ENCODE measurements at regions not wholly inside any gene's neighbourhood (a gene's known extent, or its start where the extent isn't known, plus 50 kb on each side); places are given as distances from the start of the nearest gene placed in this dataset.

DNA sequence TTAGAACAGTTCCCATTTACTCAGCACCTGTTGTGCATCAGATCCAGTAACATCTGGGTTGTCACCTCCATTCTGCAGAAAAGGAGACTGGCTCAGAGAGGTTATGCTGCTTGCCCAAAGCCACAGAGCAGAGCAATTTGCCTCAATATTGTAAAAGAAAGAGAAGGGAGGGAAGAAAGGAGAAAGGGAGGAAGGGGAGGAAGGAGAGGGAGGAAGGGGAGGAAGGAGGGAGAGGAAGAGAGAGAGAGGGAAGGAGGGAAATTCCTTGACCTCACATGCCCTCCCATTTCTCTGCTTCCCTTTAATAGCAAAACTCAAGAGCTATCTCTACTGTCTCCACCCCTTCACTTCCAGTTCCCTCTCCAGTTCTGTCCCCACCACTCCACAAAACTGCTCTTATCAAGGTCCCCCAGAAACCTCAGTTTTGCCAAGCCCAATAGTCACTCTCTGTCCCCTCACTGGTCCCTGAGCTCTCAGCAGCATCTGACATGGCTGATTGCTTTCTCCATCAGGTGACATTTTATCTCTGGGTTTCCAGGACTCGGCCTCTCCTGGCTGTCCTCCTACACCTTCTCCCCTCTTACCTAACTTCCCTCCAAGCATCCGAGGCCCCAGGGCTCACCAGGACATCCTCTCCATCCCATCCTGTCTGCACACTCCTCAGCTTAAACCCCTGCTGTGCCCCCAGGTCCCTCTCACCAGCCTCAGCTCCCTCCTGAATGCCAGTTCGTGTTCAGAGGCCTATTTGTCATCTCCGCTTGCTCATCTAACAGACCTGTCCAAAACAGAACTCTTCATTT, 104.7 kb upstream of the LINGO1 start:
- Histone ChIP-seq H3K4me1 (replicated peaks in 1 of 2) (peaks cover 15 to 21% of the 10 kb centered on the region in 2 donors), H3K4me3 (no peak overlapping the region), H3K27ac (no peak overlapping the region)
- ATAC-seq (replicated peaks in 6 of 8) = no peak
- in situ Hi-C loops (cut with MboI; ENCODE audit: low pct_unique_long_range_greater_than_20kb in 2 of 9, low sequenced_read_pairs in 9 of 9, unreplicated experiment in 9 of 9) = no loop called here
- 16 to 80% (median 50%) methylated on average over 1 to 4 of the region's 4 CpGs; no CpG with 5 or more reads in 3 of the 10 experiments for WGBS, 10 experiments

DNA sequence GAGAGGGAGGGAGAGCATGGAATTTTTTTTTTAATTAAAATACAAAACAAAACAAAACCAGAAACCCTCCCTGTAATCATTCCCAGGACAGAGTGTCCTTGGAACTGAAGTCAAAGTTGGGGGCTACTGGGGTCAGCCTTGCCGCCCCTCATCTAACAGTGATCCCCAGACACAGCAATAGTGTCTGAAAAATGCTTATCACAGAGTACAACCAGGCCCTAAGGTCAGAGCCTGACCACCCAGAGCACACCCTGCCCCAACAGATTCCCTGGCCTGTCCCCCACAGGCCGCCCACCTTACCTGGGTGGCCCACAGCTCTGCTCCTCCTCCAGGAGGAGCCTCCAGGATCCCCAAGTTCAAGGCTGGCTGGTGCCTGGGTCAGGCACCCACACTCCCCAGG, 101.6 kb upstream of the LINGO1 start:
- no peak overlapping the region for H3K27ac ChIP-seq
- WGBS, 10 experiments = 100% methylated on average over 1 of the region's 2 CpGs; no CpG with 5 or more reads in 9 of the 10 experiments
- no peak for ATAC-seq (replicated peaks in 6 of 8)
- in situ Hi-C loops (cut with MboI; ENCODE audit: low pct_unique_long_range_greater_than_20kb in 2 of 9, low sequenced_read_pairs in 9 of 9, unreplicated experiment in 9 of 9) = no loop called here
- no peak overlapping the region for H3K4me3 ChIP-seq
- peaks cover 11 to 15% of the 10 kb centered on the region in 2 donors for H3K4me1 ChIP-seq (replicated peaks in 1 of 2)

DNA sequence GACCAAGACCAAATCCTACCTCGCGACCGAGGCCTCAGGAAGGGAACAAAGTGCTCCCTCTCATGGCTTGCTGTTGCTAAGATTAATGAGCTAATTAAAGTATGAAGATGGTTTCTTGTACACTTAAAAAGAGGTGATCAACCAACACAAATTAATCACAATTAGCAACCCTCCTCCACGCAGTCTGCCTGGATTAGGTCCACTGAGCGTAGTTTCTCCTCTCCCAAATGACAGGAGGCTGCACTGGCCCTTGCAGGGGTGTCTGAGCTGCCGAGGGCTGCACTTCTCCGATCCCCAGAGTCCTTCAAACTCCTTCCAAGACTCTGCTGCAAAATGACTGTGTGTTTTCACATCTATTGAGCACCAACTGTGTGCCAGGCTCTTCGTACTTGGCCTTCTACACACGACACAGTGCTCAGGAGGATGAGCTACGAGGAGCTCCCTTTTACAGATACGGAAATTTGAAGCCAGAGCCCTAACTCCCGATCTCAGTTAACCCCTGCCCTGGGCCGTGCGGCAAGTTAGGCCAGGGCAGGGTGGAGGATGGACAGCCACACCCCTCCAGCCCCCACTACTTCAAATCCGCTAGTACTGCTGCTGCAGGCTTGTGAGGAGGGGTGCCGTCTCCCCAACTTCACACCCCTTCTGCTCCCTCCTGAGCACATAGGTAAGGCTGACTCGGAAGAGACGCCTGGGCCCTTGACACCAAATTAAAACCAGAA, 101.0 kb upstream of the LINGO1 start:
- Histone ChIP-seq H3K27ac (no peak overlapping the region), H3K4me3 (no peak overlapping the region), H3K4me1 (replicated peaks in 1 of 2) (peaks cover 6 to 9% of the 10 kb centered on the region in 2 donors)
- in situ Hi-C loops (cut with MboI; ENCODE audit: low pct_unique_long_range_greater_than_20kb in 2 of 9, low sequenced_read_pairs in 9 of 9, unreplicated experiment in 9 of 9) = no loop called here
- ATAC-seq (replicated peaks in 6 of 8) = no peak
- WGBS, 10 experiments = 30 to 93% (median 61%) methylated on average over 1 to 8 of the region's 18 CpGs; no CpG with 5 or more reads in 1 of the 10 experiments

DNA sequence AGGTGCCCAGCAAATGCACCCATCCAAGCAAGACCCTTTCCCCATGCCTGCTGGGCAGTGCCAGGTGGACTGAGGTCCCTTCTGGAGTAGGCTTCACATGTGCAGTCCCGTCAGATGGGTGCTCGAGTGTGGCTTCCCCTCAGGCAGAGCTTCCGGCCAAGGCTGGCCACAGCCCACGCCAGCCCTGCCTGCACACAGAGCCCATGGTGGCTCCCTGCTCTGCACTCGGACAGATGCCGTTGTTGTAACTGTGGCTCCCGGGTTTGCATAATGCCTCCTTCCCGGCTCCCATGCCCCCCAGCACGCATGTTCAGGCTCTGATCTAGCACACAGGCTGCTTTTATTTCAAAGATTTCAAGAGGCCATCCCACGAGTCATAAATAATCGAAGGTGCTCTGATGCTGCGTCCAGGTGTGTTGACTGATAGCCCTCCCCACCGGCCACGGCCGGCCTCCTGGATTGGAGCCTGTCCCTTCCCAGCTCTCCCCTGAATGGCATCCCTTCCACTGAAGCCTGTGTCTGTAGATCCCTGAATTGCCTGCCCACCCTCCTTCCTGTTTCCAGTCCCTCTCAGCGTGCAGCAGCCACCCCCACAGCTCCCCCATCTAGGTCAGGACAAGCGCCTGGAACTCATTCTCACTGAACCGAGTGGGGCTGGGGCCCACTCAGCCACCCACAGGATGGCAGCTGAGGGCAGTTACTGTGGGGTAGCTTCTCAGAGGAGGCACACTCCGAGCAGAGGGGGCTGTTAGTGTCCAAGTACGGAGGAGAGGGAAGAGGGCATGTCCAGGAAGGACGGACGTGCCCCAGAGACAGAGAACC, 100.0 kb upstream of the LINGO1 start:
- peak in 4 of 8 experiments; percentile 26 to 82 (median 58) for ATAC-seq (replicated peaks in 6 of 8)
- in situ Hi-C loops (cut with MboI; ENCODE audit: low pct_unique_long_range_greater_than_20kb in 2 of 9, low sequenced_read_pairs in 9 of 9, unreplicated experiment in 9 of 9) = no loop called here
- Histone ChIP-seq H3K4me3 (no peak overlapping the region), H3K4me1 (replicated peaks in 1 of 2) (peaks cover 4 to 10% of the 10 kb centered on the region in 2 donors), H3K27ac (no peak overlapping the region)
- 0 to 100% (median 85%) methylated on average over 2 to 9 of the region's 22 CpGs; no CpG with 5 or more reads in 3 of the 10 experiments for WGBS, 10 experiments

DNA sequence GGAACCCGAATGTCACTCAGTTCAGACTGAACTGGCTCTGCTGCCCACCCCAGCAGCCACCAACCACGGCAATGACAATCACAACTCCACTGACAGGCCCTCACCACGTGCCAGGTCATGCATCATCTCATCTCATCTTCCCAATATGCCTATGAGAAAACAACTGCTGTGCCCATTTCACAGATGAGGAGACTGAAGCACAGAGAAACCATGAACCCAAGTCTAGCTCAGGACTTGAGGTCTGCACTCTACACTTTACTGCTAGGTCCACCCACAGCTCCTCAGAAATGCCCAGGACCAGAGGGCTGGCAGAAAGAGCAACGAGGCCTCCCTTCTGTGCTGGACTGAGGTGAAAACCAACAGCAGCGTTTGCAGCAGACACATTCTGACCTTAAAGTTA, 99.2 kb upstream of the LINGO1 start:
- 20 to 100% (median 76%) methylated on average over 1 to 3 of the region's 5 CpGs; no CpG with 5 or more reads in 4 of the 10 experiments for WGBS, 10 experiments
- in situ Hi-C loops (cut with MboI; ENCODE audit: low pct_unique_long_range_greater_than_20kb in 2 of 9, low sequenced_read_pairs in 9 of 9, unreplicated experiment in 9 of 9) = no loop called here
- Histone ChIP-seq H3K4me1 (replicated peaks in 1 of 2) (peaks cover 6 to 11% of the 10 kb centered on the region in 2 donors), H3K4me3 (no peak overlapping the region), H3K27ac (no peak overlapping the region)
- ATAC-seq (replicated peaks in 6 of 8) = no peak

DNA sequence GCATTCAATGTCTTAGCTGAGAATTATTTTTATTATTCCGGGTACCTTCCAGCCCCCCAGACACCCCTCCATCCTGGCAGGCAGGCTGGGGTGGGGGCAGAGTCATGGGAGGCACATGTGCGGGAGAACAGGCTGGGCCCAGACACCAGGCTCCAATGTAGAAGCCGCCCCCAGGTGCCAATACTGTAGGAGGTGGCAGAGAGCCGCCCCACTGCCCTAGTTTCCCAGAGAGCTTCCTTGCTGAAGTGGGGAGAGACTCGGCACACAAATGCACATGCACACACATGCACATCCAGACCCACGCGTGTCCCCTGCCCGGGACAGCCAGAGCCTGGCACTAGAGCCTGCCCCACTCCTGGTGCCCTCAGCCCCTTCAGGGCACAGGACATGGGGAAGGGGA, 98.4 kb upstream of the LINGO1 start:
- H3K4me3 ChIP-seq = no peak overlapping the region
- in situ Hi-C loops (cut with MboI; ENCODE audit: low pct_unique_long_range_greater_than_20kb in 2 of 9, low sequenced_read_pairs in 9 of 9, unreplicated experiment in 9 of 9) = no loop called here
- peaks cover 6 to 11% of the 10 kb centered on the region in 2 donors for H3K4me1 ChIP-seq (replicated peaks in 1 of 2)
- 35 to 100% (median 99%) methylated on average over 1 to 6 of the region's 8 CpGs; no CpG with 5 or more reads in 6 of the 10 experiments for WGBS, 10 experiments
- H3K27ac ChIP-seq = no peak overlapping the region
- no peak for ATAC-seq (replicated peaks in 6 of 8)

DNA sequence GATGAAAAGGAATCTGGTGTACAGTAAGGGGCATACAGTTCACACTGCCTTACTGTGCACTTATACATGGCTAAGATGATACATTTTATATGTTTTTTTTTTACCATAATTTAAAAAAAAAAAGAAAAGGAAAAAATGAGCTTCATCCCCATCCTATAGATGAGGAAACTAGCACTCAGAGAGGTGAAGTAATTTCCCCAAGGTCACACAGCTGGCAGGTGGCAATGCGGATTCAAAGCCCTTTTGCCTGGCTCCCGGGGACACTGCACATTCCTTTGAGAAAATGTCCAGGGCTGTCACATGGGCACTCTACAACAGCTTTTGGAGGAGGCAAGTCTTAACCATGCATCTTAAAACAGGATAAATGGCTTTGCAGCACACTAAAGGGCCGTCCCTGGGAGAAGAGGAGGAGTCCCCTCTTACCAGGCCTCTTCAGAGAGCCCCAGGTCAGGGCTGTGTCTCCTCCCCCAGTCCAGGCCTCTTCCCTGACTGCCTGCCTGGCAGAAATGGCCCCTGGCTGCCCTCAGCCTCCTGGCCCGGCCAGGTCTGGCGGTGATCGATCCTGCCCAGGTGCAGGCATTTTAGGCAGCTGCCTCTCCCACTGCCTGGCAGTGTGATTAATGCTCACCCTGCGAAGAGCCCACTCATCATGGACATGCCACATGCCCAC, 95.1 kb upstream of the LINGO1 start:
- ATAC-seq (replicated peaks in 6 of 8) = peak in 5 of 8 experiments; percentile 17 to 56 (median 40)
- H3K4me1 ChIP-seq (replicated peaks in 1 of 2) = peaks cover 6 to 9% of the 10 kb centered on the region in 2 donors
- H3K27ac ChIP-seq = no peak overlapping the region
- H3K4me3 ChIP-seq = no peak overlapping the region
- in situ Hi-C loops (cut with MboI; ENCODE audit: low pct_unique_long_range_greater_than_20kb in 2 of 9, low sequenced_read_pairs in 9 of 9, unreplicated experiment in 9 of 9) = no loop called here
- 0 to 80% (median 40%) methylated on average over 1 to 2 of the region's 7 CpGs; no CpG with 5 or more reads in 5 of the 10 experiments for WGBS, 10 experiments

DNA sequence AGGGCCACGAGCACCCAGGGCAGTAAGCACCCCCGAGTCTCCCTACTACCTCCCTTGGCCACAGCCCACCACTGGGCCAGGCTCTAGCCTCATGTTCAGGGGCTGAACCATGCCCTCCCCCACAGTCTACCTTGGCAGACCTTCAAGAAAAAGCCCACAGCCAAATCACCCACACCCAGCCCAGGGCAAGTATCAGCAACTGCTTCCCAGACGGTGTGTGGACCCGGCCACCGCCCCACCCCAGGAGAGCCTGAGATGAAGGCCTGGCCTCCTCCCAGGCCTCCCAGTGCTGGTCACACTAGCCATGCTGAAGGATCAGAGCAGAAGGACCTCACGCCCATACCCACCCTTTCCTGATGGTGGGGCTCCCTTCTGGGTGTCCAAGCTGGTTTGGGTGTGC, 92.0 kb upstream of the LINGO1 start:
- Histone ChIP-seq H3K4me3 (no peak overlapping the region), H3K27ac (no peak overlapping the region), H3K4me1 (replicated peaks in 1 of 2) (peaks cover 21 to 29% of the 10 kb centered on the region in 2 donors)
- 0 to 72% (median 38%) methylated on average over 1 to 3 of the region's 6 CpGs; no CpG with 5 or more reads in 6 of the 10 experiments for WGBS, 10 experiments
- ATAC-seq (replicated peaks in 6 of 8) = peak in 2 of 8 experiments; percentile 13 to 56
- in situ Hi-C loops (cut with MboI; ENCODE audit: low pct_unique_long_range_greater_than_20kb in 2 of 9, low sequenced_read_pairs in 9 of 9, unreplicated experiment in 9 of 9) = no loop called here

DNA sequence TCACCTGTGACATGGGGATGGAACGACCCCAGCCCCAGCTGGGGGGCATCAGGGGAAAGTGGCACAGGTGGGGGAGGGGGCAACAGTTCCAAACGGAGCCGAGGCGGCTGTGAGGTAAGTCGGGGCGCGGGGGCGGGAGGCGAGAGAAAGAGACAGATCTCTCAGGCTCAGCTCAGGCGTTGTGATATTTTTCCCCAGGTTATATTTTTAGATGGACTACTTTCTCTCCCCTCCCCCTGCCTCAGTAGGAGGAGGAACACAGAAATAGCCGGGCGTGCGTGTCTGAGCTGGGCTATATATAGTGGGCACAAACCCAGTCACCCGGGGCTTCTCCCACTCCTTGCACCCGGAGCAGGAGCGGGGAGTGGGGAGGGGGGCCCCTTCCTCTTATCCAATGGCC, 91.0 kb upstream of the LINGO1 start:
- peaks cover 21 to 33% of the 10 kb centered on the region in 2 donors for H3K4me1 ChIP-seq (replicated peaks in 1 of 2)
- in situ Hi-C loops (cut with MboI; ENCODE audit: low pct_unique_long_range_greater_than_20kb in 2 of 9, low sequenced_read_pairs in 9 of 9, unreplicated experiment in 9 of 9) = no loop called here
- ATAC-seq (replicated peaks in 6 of 8) = no peak
- H3K4me3 ChIP-seq = no peak overlapping the region
- WGBS, 10 experiments = no CpG with 5 or more reads among the region's 16 CpGs
- H3K27ac ChIP-seq = no peak overlapping the region

DNA sequence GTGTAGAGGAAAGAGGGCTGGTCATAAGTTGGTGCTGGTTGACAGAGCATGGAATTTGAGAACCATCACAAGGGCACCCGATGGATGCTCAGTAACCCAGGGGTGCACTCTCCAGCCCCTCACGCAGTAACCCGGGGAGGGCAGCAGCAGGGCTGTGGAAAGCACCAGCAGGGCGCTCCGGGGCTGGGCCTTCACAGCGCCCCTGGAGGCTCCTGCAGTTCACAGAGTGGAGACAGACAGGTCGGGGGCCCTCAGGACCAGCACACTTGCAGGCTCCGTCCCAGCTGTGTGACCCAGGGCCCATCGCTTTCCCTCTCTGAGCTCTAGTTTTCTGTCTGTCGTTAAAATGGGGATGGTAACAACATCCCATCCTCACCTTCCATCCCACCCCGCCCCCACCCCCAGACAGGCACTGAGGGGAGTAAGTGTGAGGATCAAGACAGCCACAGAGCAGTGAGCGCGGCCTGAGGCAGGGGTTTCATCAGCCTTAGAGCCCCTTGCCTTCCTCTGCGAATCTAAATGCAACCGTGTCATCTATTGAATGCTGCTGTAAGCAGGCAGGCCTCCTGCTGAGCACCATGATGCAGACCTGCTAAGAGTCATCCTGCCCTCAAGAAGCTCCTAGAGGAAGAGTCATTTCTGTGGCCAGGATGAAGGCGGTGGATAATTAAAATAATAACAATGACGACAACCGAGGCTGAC, 90.2 kb upstream of the LINGO1 start:
- WGBS, 10 experiments = 52 to 100% (median 87%) methylated on average over 1 to 7 of the region's 18 CpGs; no CpG with 5 or more reads in 2 of the 10 experiments
- no peak overlapping the region for H3K4me3 ChIP-seq
- in situ Hi-C loops (cut with MboI; ENCODE audit: low pct_unique_long_range_greater_than_20kb in 2 of 9, low sequenced_read_pairs in 9 of 9, unreplicated experiment in 9 of 9) = no loop called here
- H3K4me1 ChIP-seq (replicated peaks in 1 of 2) = peaks cover 24 to 41% of the 10 kb centered on the region in 2 donors
- ATAC-seq (replicated peaks in 6 of 8) = no peak
- H3K27ac ChIP-seq = no peak overlapping the region

DNA sequence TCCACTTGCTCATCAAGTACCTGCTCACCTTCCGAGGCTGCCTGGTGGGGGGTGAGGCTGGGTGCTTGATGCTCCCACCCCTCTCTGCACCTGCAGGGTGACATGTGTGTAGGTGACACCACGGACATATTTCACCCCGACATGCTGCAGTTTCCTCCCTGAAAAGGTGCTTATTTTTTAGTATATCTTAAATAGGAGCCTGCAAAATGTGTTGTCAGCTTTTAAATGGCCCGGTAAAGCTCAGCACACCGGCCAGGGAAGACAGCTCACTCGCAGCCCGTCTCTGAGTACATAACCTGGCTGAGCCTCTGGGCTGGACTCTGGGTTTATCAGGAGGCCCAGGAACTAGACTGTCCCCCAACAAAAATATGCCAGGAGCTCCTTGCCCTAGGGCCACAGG, 89.3 kb upstream of the LINGO1 start:
- in situ Hi-C loops (cut with MboI; ENCODE audit: low pct_unique_long_range_greater_than_20kb in 2 of 9, low sequenced_read_pairs in 9 of 9, unreplicated experiment in 9 of 9) = no loop called here
- no peak overlapping the region for H3K27ac ChIP-seq
- peaks cover 30 to 47% of the 10 kb centered on the region in 2 donors for H3K4me1 ChIP-seq (replicated peaks in 1 of 2)
- no peak overlapping the region for H3K4me3 ChIP-seq
- no peak for ATAC-seq (replicated peaks in 6 of 8)
- 60 to 80% (median 64%) methylated on average over 1 to 5 of the region's 7 CpGs; no CpG with 5 or more reads in 3 of the 10 experiments for WGBS, 10 experiments

DNA sequence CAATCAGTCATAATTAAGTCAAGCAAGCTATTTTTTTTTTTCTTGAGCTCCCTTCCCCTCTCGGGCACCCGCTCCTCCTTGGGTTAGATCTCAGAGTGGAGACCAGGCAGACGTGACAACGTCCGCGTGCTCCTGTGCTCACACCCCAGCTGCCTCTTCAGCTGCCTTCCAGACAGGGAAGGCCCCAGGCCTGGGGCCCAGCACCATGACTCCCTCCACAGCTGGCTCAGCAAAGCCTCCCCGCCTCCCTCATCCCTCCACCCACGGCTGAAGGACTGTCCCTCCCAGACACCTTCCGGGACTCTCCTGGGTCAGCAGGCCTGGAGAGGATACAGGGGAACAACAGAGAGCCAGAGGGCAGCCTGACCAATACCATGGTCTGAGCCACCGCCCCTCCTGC, 87.9 kb upstream of the LINGO1 start:
- Histone ChIP-seq H3K4me1 (replicated peaks in 1 of 2) (peaks cover 34 to 54% of the 10 kb centered on the region in 2 donors), H3K4me3 (no peak overlapping the region), H3K27ac (peak overlapping the region; percentile 51)
- WGBS, 10 experiments = 6 to 30% (median 13%) methylated on average over 2 to 6 of the region's 10 CpGs; no CpG with 5 or more reads in 4 of the 10 experiments
- ATAC-seq (replicated peaks in 6 of 8) = peak in 7 of 8 experiments; percentile 82 to 94 (median 90)
- in situ Hi-C loops (cut with MboI; ENCODE audit: low pct_unique_long_range_greater_than_20kb in 2 of 9, low sequenced_read_pairs in 9 of 9, unreplicated experiment in 9 of 9) = no loop called here
